ENCODE measurements at regions not wholly inside any gene's neighbourhood (a gene's known extent, or its start where the extent isn't known, plus 50 kb on each side); places are given as distances from the start of the nearest gene placed in this dataset.
"Not testable (repeated sequence)": the region's sequence is repeated elsewhere in the genome, so short reads cannot be mapped to it uniquely, and the experiment has no call there.

DNA sequence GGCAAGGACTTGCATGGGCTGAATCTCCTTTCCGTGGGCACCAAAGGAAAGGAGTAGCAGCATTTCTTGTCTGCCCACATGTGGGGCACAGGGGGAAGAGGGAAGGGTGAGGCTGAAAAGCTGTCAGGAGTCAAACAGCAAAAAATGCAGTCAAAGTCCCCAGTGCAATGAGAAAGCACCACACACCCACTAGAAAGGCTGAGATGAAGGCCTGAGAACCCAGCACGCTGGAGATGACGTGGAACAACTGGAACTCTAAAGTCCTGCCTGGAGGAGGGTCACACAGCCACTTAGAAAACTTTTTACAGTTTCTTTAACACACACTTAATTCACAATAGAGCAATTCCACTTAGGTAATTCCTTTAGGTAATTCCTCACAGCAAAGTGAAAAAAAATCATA, 94.6 kb upstream of the IGFBPL1 start:
- no peak overlapping the region for H3K4me3 ChIP-seq (ENCODE audit: control insufficient read depth, low read depth, low read length)
- no peak for DNase-seq (ENCODE audit: low read depth)
- TF ChIP-seq CTCF (IDR thresholded peaks at IDR 0.05; ENCODE audit: control insufficient read depth, insufficient read depth, low read depth, low read length, missing control alignments): no peak

DNA sequence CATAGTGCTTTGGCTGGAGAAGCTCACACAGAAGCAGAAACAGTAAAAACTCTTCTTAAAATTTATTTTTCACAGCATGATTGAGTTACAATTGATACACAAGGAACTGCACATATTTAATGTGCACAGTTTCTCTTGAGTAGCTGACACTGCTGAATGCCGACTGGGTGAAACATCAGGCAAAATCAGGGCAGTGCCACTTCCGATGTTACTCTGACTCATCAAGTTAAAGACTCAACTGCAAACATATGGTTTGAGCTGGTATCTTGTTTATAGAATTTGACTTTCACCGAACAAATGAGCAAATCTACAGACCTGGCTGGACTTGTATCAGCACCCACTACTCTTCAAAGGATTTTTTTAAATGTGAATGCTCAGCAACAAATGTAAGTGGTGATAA, 92.0 kb upstream of the IGFBPL1 start:
- peak; percentile 25 for DNase-seq (ENCODE audit: low read depth)
- not testable (repeated sequence) for H3K4me3 ChIP-seq (ENCODE audit: control insufficient read depth, low read depth, low read length)

DNA sequence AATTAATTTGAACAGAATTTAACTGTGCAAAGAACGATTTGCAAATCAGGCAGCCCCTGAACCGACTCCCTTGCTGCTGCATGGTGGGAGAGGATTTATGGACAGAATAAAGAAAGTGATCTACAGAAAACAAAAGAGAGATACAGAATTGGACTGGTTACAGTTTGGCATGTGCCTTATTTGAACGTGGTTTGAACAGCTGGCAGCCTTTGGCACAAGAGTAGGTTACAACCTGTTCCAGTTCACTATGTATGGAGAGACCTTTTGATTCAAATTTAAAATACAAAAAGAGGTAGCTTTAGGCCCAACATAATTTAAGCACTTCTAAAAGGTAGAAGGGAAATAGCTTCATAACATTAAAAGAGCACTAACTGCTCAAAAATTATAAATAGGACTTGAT, 90.8 kb upstream of the IGFBPL1 start:
- DNase-seq (ENCODE audit: low read depth); H3K4me3 ChIP-seq (ENCODE audit: control insufficient read depth, low read depth, low read length): not testable (repeated sequence)

DNA sequence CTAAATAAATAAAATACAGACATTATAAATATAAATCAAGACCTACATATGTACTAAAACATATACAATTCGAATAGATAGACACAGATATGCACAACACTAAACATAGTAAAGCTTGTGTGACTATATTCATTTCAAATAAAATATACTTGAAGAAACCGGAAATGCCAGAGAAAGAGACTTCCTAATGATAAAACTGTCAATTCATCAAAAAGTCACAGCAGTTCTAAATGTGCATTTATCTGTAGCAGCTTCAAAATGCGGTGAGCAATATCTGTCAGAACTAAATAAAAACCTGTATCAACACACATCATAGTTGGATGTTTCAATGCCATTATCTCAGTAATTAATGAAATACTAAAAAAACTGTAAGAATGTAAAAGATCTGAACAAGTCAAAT, 86.1 kb upstream of the IGFBPL1 start:
- DNase-seq (ENCODE audit: low read depth); H3K4me3 ChIP-seq (ENCODE audit: control insufficient read depth, low read depth, low read length): not testable (repeated sequence)

DNA sequence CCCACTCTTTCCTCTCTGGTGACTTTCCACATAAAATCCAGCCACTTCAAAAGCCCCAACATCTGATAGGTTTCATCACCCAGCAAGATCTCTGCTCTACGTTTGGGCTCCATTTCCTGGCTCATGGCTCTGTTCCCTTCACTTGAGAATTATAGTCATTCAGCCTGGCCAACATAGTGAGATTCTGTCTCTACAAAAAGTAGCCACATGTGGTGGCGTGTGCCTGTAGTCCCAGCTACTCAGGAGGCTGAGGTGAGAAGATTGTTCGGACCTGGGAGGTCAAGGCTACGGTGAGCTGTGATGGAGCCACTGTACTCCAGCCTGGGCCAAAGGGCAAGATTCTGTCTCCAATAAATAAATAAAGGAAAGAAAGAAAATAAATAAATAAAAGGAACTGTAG, 83.3 kb upstream of the IGFBPL1 start:
- TF ChIP-seq CTCF (IDR thresholded peaks at IDR 0.05; ENCODE audit: control insufficient read depth, insufficient read depth, low read depth, low read length, missing control alignments): no peak
- no peak overlapping the region for H3K4me3 ChIP-seq (ENCODE audit: control insufficient read depth, low read depth, low read length)
- no peak for DNase-seq (ENCODE audit: low read depth)

DNA sequence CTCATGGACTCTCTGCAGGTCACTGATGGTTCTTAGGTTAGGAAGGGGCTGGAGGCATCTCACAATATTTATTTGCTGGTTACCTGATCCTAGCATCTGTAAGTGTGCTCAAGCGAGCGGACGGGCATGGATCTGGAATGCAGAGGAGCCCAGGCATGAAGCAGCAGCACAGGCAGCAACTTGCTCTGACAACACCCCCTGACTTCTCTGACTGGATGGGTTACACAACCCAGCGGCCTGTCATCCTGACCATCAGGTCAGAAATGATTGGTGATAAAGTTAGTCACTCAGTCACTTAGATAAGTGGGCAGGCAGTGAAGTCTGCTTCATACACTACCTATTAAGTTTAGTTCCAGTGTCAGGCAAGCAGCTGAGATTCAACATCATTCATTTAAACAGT, 75.9 kb upstream of the IGFBPL1 start:
- H3K4me3 ChIP-seq (ENCODE audit: control insufficient read depth, low read depth, low read length); DNase-seq (ENCODE audit: low read depth): not testable (repeated sequence)

- H3K4me3 ChIP-seq (ENCODE audit: control insufficient read depth, low read depth, low read length); DNase-seq (ENCODE audit: low read depth): not testable (repeated sequence)
These were observed 74.3 kb upstream of the IGFBPL1 start for GRCh38 chr9:38498551-38498950.

- DNase-seq (ENCODE audit: low read depth): no peak
These were observed 64.8 kb upstream of the IGFBPL1 start for GRCh38 chr9:38489057-38489456.

DNA sequence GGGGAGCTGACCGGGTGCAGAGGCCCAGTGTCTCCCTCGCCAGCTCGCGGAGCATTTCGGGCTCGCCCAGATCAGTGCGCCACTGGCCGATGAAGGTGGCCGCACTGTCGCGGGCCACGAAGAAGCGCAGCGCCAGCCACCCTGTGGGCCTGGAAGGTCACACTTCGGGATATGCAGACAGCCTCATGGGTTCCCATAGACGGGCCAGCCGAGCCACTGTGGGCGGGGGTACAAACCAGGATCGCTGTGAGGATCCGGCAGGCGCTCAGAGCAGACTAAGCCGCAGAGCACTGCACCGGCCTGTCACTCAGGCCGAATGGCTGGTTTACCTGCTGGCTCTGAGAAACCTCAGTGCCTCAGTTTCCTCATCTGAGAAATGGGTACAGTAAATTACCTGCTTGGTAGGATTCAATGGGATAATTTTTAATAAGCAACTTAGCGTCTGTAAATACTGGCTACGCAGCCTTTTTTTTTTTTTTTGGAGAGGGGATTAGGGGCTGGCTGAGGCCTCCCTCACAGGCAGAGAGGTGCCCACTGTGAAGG, 64.0 kb upstream of the IGFBPL1 start:
- no peak overlapping the region for H3K4me3 ChIP-seq (ENCODE audit: control insufficient read depth, low read depth, low read length)
- no peak for DNase-seq (ENCODE audit: low read depth)
- no peak for TF ChIP-seq CTCF (IDR thresholded peaks at IDR 0.05; ENCODE audit: control insufficient read depth, insufficient read depth, low read depth, low read length, missing control alignments)

More at GRCh38 chr9:38489057-38489456, 64.8 kb upstream of the IGFBPL1 start:
- TF ChIP-seq CTCF (IDR thresholded peaks at IDR 0.05; ENCODE audit: control insufficient read depth, insufficient read depth, low read depth, low read length, missing control alignments): no peak
- no peak overlapping the region for H3K4me3 ChIP-seq (ENCODE audit: control insufficient read depth, low read depth, low read length)

GRCh38 chr9:38487418-38488155, 63.3 kb upstream of the IGFBPL1 start:
- not testable (repeated sequence) for H3K4me3 ChIP-seq (ENCODE audit: control insufficient read depth, low read depth, low read length); DNase-seq (ENCODE audit: low read depth)
